ENCODE measurements at regions not wholly inside any gene's neighbourhood (a gene's known extent, or its start where the extent isn't known, plus 50 kb on each side); places are given as distances from the start of the nearest gene placed in this dataset.
"Not testable (repeated sequence)": the region's sequence is repeated elsewhere in the genome, so short reads cannot be mapped to it uniquely, and the experiment has no call there.

GRCh38 chr6:137625100-137625661 is 131.0 kb upstream of the OLIG3 start:
- DNase-seq (ENCODE audit: low read depth) = no peak

- DNase-seq (ENCODE audit: low read depth) = no peak
Observed at GRCh38 chr6:137625808-137626207, 131.6 kb upstream of the OLIG3 start.

GRCh38 chr6:137630666-137631065 is 136.5 kb upstream of the OLIG3 start:
- DNase-seq (ENCODE audit: low read depth) = no peak

- DNase-seq (ENCODE audit: low read depth) = no peak
Observed at GRCh38 chr6:137631323-137631722, 137.1 kb upstream of the OLIG3 start.

GRCh38 chr6:137634177-137634576 is 140.0 kb upstream of the OLIG3 start:
- not testable (repeated sequence) for DNase-seq (ENCODE audit: low read depth)

- DNase-seq (ENCODE audit: low read depth) = no peak
Observed at GRCh38 chr6:137637121-137637520, 142.9 kb upstream of the OLIG3 start.

- no peak for DNase-seq (ENCODE audit: low read depth)
Observed at GRCh38 chr6:137638926-137639706, 144.9 kb upstream of the OLIG3 start.

- DNase-seq (ENCODE audit: low read depth) = no peak
Observed at GRCh38 chr6:137640086-137640485, 145.9 kb upstream of the OLIG3 start.

- DNase-seq (ENCODE audit: low read depth) = peak; percentile 23
Observed at GRCh38 chr6:137641474-137642077, 147.4 kb upstream of the OLIG3 start.

- not testable (repeated sequence) for DNase-seq (ENCODE audit: low read depth)
Observed at GRCh38 chr6:137643210-137643609, 149.0 kb upstream of the OLIG3 start.

GRCh38 chr6:137643644-137644043 is 149.4 kb upstream of the OLIG3 start:
- not testable (repeated sequence) for DNase-seq (ENCODE audit: low read depth)

GRCh38 chr6:137645850-137646249 is 151.7 kb upstream of the OLIG3 start:
- DNase-seq (ENCODE audit: low read depth) = no peak

GRCh38 chr6:137646484-137646883 is 152.3 kb upstream of the OLIG3 start:
- no peak for DNase-seq (ENCODE audit: low read depth)

- no peak for DNase-seq (ENCODE audit: low read depth)
Observed at GRCh38 chr6:137647762-137648447, 153.7 kb upstream of the OLIG3 start.

- no peak for DNase-seq (ENCODE audit: low read depth)
Observed at GRCh38 chr6:137650720-137651119, 156.5 kb upstream of the OLIG3 start.

- DNase-seq (ENCODE audit: low read depth) = no peak
Observed at GRCh38 chr6:137651178-137651577, 157.0 kb upstream of the OLIG3 start.

- DNase-seq (ENCODE audit: low read depth) = no peak
Observed at GRCh38 chr6:137651591-137652335, 157.6 kb upstream of the OLIG3 start.

GRCh38 chr6:137652961-137653705 is 158.9 kb upstream of the OLIG3 start:
- no peak for DNase-seq (ENCODE audit: low read depth)

GRCh38 chr6:137653706-137654059 is 159.5 kb upstream of the OLIG3 start:
- no peak for DNase-seq (ENCODE audit: low read depth)

GRCh38 chr6:137654365-137654981 is 160.3 kb upstream of the OLIG3 start:
- DNase-seq (ENCODE audit: low read depth) = no peak

- DNase-seq (ENCODE audit: low read depth) = no peak
Observed at GRCh38 chr6:137655291-137655690, 161.1 kb upstream of the OLIG3 start.
